Activated naive CD4-positive, alpha-beta T cell treated with anti-CD3 and anti-CD28 coated beads, Interleukin-2, amount 10 ng/mL, durations not matched to agents 7 days and 5 days (primary cell): ENCODE measurements at regions not wholly inside any gene's neighbourhood (a gene's known extent, or its start where the extent isn't known, plus 50 kb on each side); places are given as distances from the start of the nearest gene placed in this dataset.

Experiments
- CTCF ChIA-PET: fragments of 350-600 bp; sonication (Branson Sonifier 250); formaldehyde crosslinking; loops from one replicate; lab custom pipeline; 2021; ENCODE audit warnings: antibody characterized with exemption; lab: Charles Lee
- DNase-seq: peaks from one replicate; pipeline ENCODE4 v3.0.0-alpha.2; 2020
- H3K27ac Mint-ChIP-seq: one replicate; pipeline ENCODE4 v1.8.0; 2021; ENCODE audit warnings: mild to moderate bottlenecking, moderate library complexity, mixed read lengths
- H3K27me3 Mint-ChIP-seq: one replicate; pipeline ENCODE4 v1.8.0; 2021; ENCODE audit warnings: mild to moderate bottlenecking, mixed read lengths
- H3K36me3 Mint-ChIP-seq: one replicate; pipeline ENCODE4 v1.8.0; 2021; ENCODE audit warnings: mixed read lengths
- H3K4me1 Mint-ChIP-seq: one replicate; pipeline ENCODE4 v1.8.0; 2021; ENCODE audit warnings: mixed read lengths
- H3K4me3 Mint-ChIP-seq: one replicate; pipeline ENCODE4 v1.8.0; 2021; ENCODE audit warnings: mild to moderate bottlenecking, moderate library complexity, mixed read lengths
- H3K9me3 Mint-ChIP-seq: one replicate; pipeline ENCODE4 v1.8.0; 2021; ENCODE audit warnings: mixed read lengths

- DNase-seq = no peak
These were observed 334.4 kb upstream of the CTNNB1 start for GRCh38 chr3:40864915-40865314.

GRCh38 chr3:40867797-40868196, 331.5 kb upstream of the CTNNB1 start:
- Mint-ChIP-seq H3K4me1 (no peaks in the 10 kb centered on the region), H3K27ac (no peak overlapping the region), H3K9me3 (no peaks in the 10 kb centered on the region), H3K4me3 (no peak overlapping the region), H3K27me3 (peaks cover 9% of the 10 kb centered on the region), H3K36me3 (no peaks in the 10 kb centered on the region)
- DNase-seq = no peak
- CTCF ChIA-PET = no interaction called here

More at GRCh38 chr3:40864915-40865314, 334.4 kb upstream of the CTNNB1 start:
- H3K4me1 Mint-ChIP-seq = no peaks in the 10 kb centered on the region
- no peaks in the 10 kb centered on the region for H3K9me3 Mint-ChIP-seq
- no peak overlapping the region for H3K27ac Mint-ChIP-seq
- peaks cover 3% of the 10 kb centered on the region for H3K27me3 Mint-ChIP-seq
- no peak overlapping the region for H3K4me3 Mint-ChIP-seq
- no peaks in the 10 kb centered on the region for H3K36me3 Mint-ChIP-seq
- CTCF ChIA-PET = no interaction called here

- no peak for DNase-seq
- Mint-ChIP-seq H3K27ac (no peak overlapping the region), H3K4me1 (no peaks in the 10 kb centered on the region), H3K36me3 (no peaks in the 10 kb centered on the region), H3K4me3 (no peak overlapping the region), H3K9me3 (no peaks in the 10 kb centered on the region), H3K27me3 (peaks cover 9% of the 10 kb centered on the region)
- CTCF ChIA-PET = no interaction called here
These were observed 330.3 kb upstream of the CTNNB1 start for GRCh38 chr3:40869013-40869412.

- H3K27ac Mint-ChIP-seq = no peak overlapping the region
- no peak overlapping the region for H3K4me3 Mint-ChIP-seq
- H3K4me1 Mint-ChIP-seq = no peaks in the 10 kb centered on the region
- no peaks in the 10 kb centered on the region for H3K36me3 Mint-ChIP-seq
- DNase-seq = no peak
- peaks cover 5% of the 10 kb centered on the region for H3K27me3 Mint-ChIP-seq
- CTCF ChIA-PET = no interaction called here
- H3K9me3 Mint-ChIP-seq = no peaks in the 10 kb centered on the region
These were observed 329.4 kb upstream of the CTNNB1 start for GRCh38 chr3:40869939-40870338.

DNA sequence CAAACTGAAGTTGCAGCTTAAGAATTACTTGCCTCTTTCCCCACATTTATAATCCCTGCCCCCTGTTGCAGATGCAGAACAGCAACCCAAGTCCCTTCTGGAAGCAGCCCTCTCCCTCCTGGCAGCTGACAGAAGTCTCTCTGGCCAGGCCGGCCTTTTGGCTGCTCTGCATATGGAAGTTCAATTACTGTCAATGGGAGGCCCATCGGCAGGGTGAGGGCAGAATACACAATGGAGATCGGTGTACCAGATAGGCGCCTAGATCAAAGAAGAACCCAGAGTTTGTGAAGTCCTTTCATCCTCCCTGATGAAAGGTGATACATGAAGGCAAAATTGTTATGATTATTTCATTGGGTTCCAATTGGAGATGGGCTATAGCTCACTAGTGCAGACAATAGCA, 327.9 kb upstream of the CTNNB1 start:
- no peak overlapping the region for H3K27ac Mint-ChIP-seq
- H3K9me3 Mint-ChIP-seq = no peaks in the 10 kb centered on the region
- H3K4me1 Mint-ChIP-seq = no peaks in the 10 kb centered on the region
- no peak for DNase-seq
- no peaks in the 10 kb centered on the region for H3K36me3 Mint-ChIP-seq
- H3K27me3 Mint-ChIP-seq = peaks cover 5% of the 10 kb centered on the region
- CTCF ChIA-PET = no interaction called here
- H3K4me3 Mint-ChIP-seq = no peak overlapping the region

- CTCF ChIA-PET = no interaction called here
- H3K4me1 Mint-ChIP-seq = no peaks in the 10 kb centered on the region
- no peak overlapping the region for H3K27ac Mint-ChIP-seq
- H3K27me3 Mint-ChIP-seq = peaks cover 5% of the 10 kb centered on the region
- H3K9me3 Mint-ChIP-seq = no peaks in the 10 kb centered on the region
- H3K36me3 Mint-ChIP-seq = no peaks in the 10 kb centered on the region
- DNase-seq = no peak
- H3K4me3 Mint-ChIP-seq = no peak overlapping the region
These were observed 326.9 kb upstream of the CTNNB1 start for GRCh38 chr3:40872258-40872920.

DNA sequence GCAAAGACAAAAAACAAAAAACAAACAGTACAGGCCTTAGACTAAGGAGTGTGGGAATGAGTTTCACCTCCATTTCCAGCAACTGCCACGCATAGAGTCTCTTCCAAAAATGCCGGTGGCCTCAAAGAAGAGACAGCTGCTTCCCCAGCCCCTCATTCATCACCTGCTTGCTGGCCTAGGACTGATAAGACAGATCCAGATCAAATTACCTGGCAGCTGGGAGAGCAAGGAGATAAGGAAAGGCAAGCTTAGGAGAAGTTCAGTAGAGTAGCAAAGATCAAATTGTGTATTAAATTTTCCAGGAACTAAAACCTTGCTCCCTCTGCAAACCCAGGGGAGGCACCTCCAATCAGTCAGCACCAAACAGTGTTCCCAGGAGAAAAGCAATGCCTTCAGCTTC, 325.8 kb upstream of the CTNNB1 start:
- CTCF ChIA-PET = no interaction called here
- H3K4me1 Mint-ChIP-seq = no peaks in the 10 kb centered on the region
- DNase-seq = no peak
- no peak overlapping the region for H3K4me3 Mint-ChIP-seq
- no peaks in the 10 kb centered on the region for H3K36me3 Mint-ChIP-seq
- H3K27me3 Mint-ChIP-seq = peaks cover 5% of the 10 kb centered on the region
- no peaks in the 10 kb centered on the region for H3K9me3 Mint-ChIP-seq
- no peak overlapping the region for H3K27ac Mint-ChIP-seq

DNA sequence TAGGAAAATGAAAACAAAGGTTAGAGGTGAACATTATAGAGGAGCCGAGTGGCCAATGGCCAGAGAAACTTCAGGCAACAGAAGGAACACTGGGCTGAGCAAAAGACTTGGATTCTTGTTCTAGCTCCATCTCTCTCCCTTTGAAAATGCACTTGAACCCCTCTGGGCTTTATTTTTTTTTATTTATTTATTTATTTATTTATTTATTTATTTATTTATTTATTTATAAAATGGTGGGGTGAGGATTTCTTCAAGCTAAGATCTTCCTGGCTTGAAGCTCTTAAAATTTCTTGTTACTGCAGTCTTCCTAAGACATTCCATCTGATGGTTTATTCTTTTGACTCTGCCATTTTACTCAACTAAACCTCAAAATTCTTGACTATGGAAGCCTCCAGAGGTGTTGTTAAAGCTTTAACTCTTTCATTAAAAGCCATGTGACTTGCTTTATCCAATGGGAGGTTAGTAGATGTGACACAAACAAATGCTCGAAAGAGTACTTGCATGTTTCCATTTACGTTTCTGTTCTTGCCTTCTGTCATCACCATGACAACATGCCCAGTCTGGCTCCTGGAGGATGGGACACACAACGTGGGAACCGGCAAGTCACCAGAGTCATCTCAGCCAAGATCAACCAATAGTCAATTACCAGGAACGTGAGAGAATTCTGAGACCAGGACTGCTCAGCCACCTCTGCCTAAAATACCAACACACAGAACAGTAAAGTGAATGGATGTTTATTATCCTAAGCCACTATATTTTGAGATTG, 325.2 kb upstream of the CTNNB1 start:
- no peaks in the 10 kb centered on the region for H3K9me3 Mint-ChIP-seq
- H3K4me1 Mint-ChIP-seq = no peaks in the 10 kb centered on the region
- H3K27ac Mint-ChIP-seq = no peak overlapping the region
- no peak for DNase-seq
- H3K36me3 Mint-ChIP-seq = no peaks in the 10 kb centered on the region
- H3K27me3 Mint-ChIP-seq = peaks cover 5% of the 10 kb centered on the region
- CTCF ChIA-PET = no interaction called here
- no peak overlapping the region for H3K4me3 Mint-ChIP-seq

DNA sequence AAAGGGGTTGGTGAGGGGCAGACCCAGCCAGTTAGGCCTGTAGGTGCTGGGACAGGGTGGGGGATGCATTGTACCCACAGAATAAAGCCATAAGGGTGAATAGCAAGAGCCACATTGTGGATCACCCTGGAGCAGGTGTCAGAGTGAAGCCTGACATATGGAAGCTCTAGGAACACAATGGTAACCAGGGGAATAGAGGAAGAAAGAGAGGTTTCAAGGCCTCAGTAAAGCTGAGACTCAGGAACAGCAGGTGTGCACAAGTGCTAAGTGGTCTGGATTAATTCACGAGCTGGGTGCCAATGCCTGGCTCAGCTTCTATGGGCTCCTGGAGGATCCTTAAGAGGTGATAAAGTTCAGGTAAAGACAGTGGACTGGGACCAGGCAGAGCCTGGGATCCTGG, 323.7 kb upstream of the CTNNB1 start:
- CTCF ChIA-PET = no interaction called here
- H3K27me3 Mint-ChIP-seq = peaks cover 2% of the 10 kb centered on the region
- DNase-seq = no peak
- H3K9me3 Mint-ChIP-seq = no peaks in the 10 kb centered on the region
- no peaks in the 10 kb centered on the region for H3K4me1 Mint-ChIP-seq
- no peak overlapping the region for H3K27ac Mint-ChIP-seq
- H3K4me3 Mint-ChIP-seq = no peak overlapping the region
- no peaks in the 10 kb centered on the region for H3K36me3 Mint-ChIP-seq

GRCh38 chr3:40876009-40876408, 323.3 kb upstream of the CTNNB1 start:
- no peak for DNase-seq
- Mint-ChIP-seq H3K9me3 (no peaks in the 10 kb centered on the region), H3K4me3 (no peak overlapping the region), H3K4me1 (no peaks in the 10 kb centered on the region), H3K27ac (no peak overlapping the region), H3K27me3 (no peaks in the 10 kb centered on the region), H3K36me3 (no peaks in the 10 kb centered on the region)
- CTCF ChIA-PET = no interaction called here

GRCh38 chr3:40876496-40876895, 322.8 kb upstream of the CTNNB1 start:
- Mint-ChIP-seq H3K27ac (no peak overlapping the region), H3K27me3 (no peaks in the 10 kb centered on the region), H3K36me3 (no peaks in the 10 kb centered on the region), H3K9me3 (no peaks in the 10 kb centered on the region), H3K4me1 (no peaks in the 10 kb centered on the region), H3K4me3 (no peak overlapping the region)
- DNase-seq = no peak
- CTCF ChIA-PET = no interaction called here

DNA sequence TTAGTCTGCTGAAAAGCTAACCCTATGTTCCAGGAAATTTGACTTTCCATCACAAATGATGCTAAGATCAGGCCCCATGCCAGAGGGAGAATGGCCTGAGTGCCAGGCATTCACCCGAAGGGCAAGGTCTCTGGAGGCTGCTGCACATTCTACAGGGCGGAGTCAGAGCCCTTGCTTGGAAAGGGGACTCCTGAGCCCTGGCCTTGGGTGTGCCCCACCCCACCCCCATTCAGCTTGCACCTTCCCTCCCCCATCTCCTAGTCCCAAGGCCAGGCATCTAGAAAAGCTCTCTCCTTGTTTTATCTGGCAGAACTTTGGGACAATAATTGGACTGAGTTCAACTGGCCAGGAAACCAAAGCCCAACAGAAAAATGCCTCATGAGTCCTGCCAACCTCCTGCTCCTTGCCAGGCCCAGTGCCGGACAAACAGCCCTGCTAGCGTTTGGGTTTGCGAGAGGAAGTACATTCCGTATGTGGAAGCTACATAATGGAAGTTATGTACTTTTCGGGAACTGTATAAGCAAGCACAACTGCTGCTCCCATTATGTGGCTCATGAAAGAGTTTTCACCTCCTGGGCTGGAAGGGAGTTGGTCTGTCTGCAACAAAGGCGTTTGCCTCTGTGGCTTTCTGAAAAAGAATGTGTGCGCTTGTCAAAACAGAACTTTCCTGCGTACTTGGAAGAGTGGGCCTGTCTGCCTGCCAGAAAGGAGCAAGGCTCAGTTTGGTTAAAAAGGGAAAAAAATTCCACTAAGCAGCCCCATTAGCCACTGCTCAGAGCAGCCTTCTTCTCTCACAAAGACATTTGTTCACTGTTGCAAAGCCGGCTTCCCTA, 321.5 kb upstream of the CTNNB1 start:
- CTCF ChIA-PET = no interaction called here
- Mint-ChIP-seq H3K27ac (no peak overlapping the region), H3K9me3 (no peaks in the 10 kb centered on the region), H3K4me1 (no peaks in the 10 kb centered on the region), H3K27me3 (no peaks in the 10 kb centered on the region), H3K4me3 (no peak overlapping the region), H3K36me3 (no peaks in the 10 kb centered on the region)
- DNase-seq = no peak

DNA sequence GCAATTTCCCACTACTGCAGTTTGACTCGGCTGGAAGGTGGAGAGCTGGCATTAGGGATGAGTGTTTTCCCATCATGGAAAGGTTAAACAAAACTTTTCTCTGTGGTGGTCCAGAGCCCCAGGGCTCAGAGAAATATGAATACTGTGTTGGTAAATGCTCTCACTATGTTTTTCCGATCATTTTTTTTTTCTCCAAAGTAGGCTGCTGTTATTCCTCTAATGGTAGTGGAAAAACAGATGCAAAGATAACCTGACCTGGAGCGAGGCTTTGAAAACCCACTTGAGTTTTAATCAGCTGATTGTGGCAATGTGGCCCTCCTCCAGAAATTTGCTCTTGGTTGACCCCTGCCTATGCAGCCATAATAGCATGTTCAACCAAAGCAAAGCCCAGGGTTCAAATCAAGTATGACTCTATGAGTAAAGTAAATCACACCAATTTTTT, 320.8 kb upstream of the CTNNB1 start:
- H3K27ac Mint-ChIP-seq = no peak overlapping the region
- no peak for DNase-seq
- no peaks in the 10 kb centered on the region for H3K36me3 Mint-ChIP-seq
- no peaks in the 10 kb centered on the region for H3K9me3 Mint-ChIP-seq
- no peak overlapping the region for H3K4me3 Mint-ChIP-seq
- H3K27me3 Mint-ChIP-seq = no peaks in the 10 kb centered on the region
- CTCF ChIA-PET = no interaction called here
- no peaks in the 10 kb centered on the region for H3K4me1 Mint-ChIP-seq

- DNase-seq = no peak
- no peak overlapping the region for H3K4me3 Mint-ChIP-seq
- CTCF ChIA-PET = no interaction called here
- H3K27me3 Mint-ChIP-seq = no peaks in the 10 kb centered on the region
- no peak overlapping the region for H3K27ac Mint-ChIP-seq
- H3K4me1 Mint-ChIP-seq = no peaks in the 10 kb centered on the region
- H3K9me3 Mint-ChIP-seq = no peaks in the 10 kb centered on the region
- no peaks in the 10 kb centered on the region for H3K36me3 Mint-ChIP-seq
These were observed 313.9 kb upstream of the CTNNB1 start for GRCh38 chr3:40885430-40885829.
